ENCODE measurements at regions not wholly inside any gene's neighbourhood (a gene's known extent, or its start where the extent isn't known, plus 50 kb on each side); places are given as distances from the start of the nearest gene placed in this dataset.

GRCh38 chr2:220663065-220663464 lies 909.0 kb downstream of the EPHA4 start:
- Histone ChIP-seq H4K8ac (replicated peaks; ENCODE audit: insufficient read length, low read depth, low read length) (no peak overlapping the region), H3K9me3 (ENCODE audit: control insufficient read depth, low read depth, low read length) (no peaks in the 10 kb centered on the region), H2BK120ac (ENCODE audit: low read depth, low read length, poor library complexity, severe bottlenecking) (no peak overlapping the region), H2BK12ac (ENCODE audit: insufficient read length, low read depth, low read length) (no peak overlapping the region), H4K20me1 (ENCODE audit: control insufficient read depth, insufficient read depth, insufficient read length) (no peaks in the 10 kb centered on the region), H3K23me2 (ENCODE audit: insufficient read length, low read depth, low read length, poor library complexity, severe bottlenecking) (no peaks in the 10 kb centered on the region), H3K79me1 (ENCODE audit: insufficient read depth, low read depth, low read length, poor library complexity, severe bottlenecking) (no peaks in the 10 kb centered on the region), H2AFZ (ENCODE audit: low read length) (no peak overlapping the region), H2BK20ac (ENCODE audit: low read depth, low read length, poor library complexity, severe bottlenecking) (no peak overlapping the region), H3T11ph (ENCODE audit: low read length) (no peak overlapping the region), H3K4me2 (ENCODE audit: insufficient read depth, insufficient read length, low read length) (no peak overlapping the region), H4K91ac (ENCODE audit: insufficient read length, low read depth, low read length) (no peak overlapping the region), H2AK5ac (ENCODE audit: insufficient read length, low read length) (no peak overlapping the region), H3K4ac (ENCODE audit: low read depth, low read length) (no peak overlapping the region), H2BK5ac (ENCODE audit: insufficient read length, low read length) (no peak overlapping the region), H2BK15ac (ENCODE audit: low read depth, low read length) (no peak overlapping the region), H3K79me2 (ENCODE audit: insufficient read depth, low read length) (no peaks in the 10 kb centered on the region), H3K14ac (ENCODE audit: insufficient read depth, low read length) (no peak overlapping the region), H3K9ac (ENCODE audit: extremely low read depth, insufficient read length, low read length) (no peak overlapping the region), H4K5ac (ENCODE audit: insufficient read length, low read depth, low read length) (no peak overlapping the region), H3K56ac (ENCODE audit: insufficient read length, low read depth, low read length) (no peak overlapping the region), H3K18ac (ENCODE audit: insufficient read length, low read depth, low read length) (no peak overlapping the region), H3K23ac (ENCODE audit: insufficient read length, low read depth, low read length) (no peak overlapping the region), H3K27me3 (ENCODE audit: insufficient read depth, low read length) (no peaks in the 10 kb centered on the region), H3K4me1 (ENCODE audit: insufficient read depth, low read length) (no peaks in the 10 kb centered on the region), H3K27ac (ENCODE audit: insufficient read length, low read depth, low read length) (no peak overlapping the region)
- no peak for DNase-seq
- H3K27me3 Mint-ChIP-seq (ENCODE audit: low read depth) = no peaks in the 10 kb centered on the region
- no peak overlapping the region for H3K27ac Mint-ChIP-seq
- no peak overlapping the region for H3K4me3 Mint-ChIP-seq
- H3K36me3 Mint-ChIP-seq (ENCODE audit: insufficient read depth in 1 of 3, low read depth in 3 of 3) = no peaks in the 10 kb centered on the region
- H3K4me1 Mint-ChIP-seq = peaks cover 0 to 6% of the 10 kb centered on the region in 2 experiments; a peak in 2 of 4 replicates
- TF ChIP-seq, protein P1, sequence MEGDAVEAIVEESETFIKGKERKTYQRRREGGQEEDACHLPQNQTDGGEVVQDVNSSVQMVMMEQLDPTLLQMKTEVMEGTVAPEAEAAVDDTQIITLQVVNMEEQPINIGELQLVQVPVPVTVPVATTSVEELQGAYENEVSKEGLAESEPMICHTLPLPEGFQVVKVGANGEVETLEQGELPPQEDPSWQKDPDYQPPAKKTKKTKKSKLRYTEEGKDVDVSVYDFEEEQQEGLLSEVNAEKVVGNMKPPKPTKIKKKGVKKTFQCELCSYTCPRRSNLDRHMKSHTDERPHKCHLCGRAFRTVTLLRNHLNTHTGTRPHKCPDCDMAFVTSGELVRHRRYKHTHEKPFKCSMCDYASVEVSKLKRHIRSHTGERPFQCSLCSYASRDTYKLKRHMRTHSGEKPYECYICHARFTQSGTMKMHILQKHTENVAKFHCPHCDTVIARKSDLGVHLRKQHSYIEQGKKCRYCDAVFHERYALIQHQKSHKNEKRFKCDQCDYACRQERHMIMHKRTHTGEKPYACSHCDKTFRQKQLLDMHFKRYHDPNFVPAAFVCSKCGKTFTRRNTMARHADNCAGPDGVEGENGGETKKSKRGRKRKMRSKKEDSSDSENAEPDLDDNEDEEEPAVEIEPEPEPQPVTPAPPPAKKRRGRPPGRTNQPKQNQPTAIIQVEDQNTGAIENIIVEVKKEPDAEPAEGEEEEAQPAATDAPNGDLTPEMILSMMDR (conservative IDR thresholded peaks at IDR 0.05) = no peak
- no peaks in the 10 kb centered on the region for H3K9me3 Mint-ChIP-seq
